H1 (cell line): ENCODE measurements at regions not wholly inside any gene's neighbourhood (a gene's known extent, or its start where the extent isn't known, plus 50 kb on each side); places are given as distances from the start of the nearest gene placed in this dataset.

ENCODE experiments used
- POU5F1 ChIP-seq: IDR thresholded peaks from 2 replicates; pipeline ENCODE4 v1.6.1; 2011; ENCODE audit warnings: low read depth, mild to moderate bottlenecking, low read length, moderate library complexity
- RAD21 ChIP-seq, 2 experiments: IDR thresholded peaks in 1 of 2; conservative IDR thresholded peaks in 1 of 2; 2 replicates each; pipeline ENCODE4 v1.6.1; 2011; ENCODE audit warnings: low read depth in 2 of 2, low read length in 2 of 2, improper control_type of control experiment in 1 of 2, inconsistent platforms in 1 of 2, mild to moderate bottlenecking in 1 of 2, moderate library complexity in 1 of 2

GRCh38 chr1:13930151-13930550 lies 230.2 kb downstream of the PRDM2 start (continued):
- peak; percentile 39 to 48; a peak in 3 of 4 replicates for TF ChIP-seq RAD21 (IDR thresholded peaks at IDR 0.05 in 1 of 2, conservative IDR thresholded peaks at IDR 0.05 in 1 of 2; ENCODE audit: low read depth in 2 of 2, low read length in 2 of 2)
- no peak for TF ChIP-seq POU5F1
- TF ChIP-seq, all 59 proteins: peak for 3
